GM12878 (cell line): ENCODE measurements at regions not wholly inside any gene's neighbourhood (a gene's known extent, or its start where the extent isn't known, plus 50 kb on each side); places are given as distances from the start of the nearest gene placed in this dataset.

Experiments
- ATAC-seq: fragments of 200-7000 bp; cut with Tn5 transposase; 3 replicates; pipeline ENCODE4 v1.9.1; 2020; ENCODE audit warnings: mild to moderate bottlenecking, moderate library complexity
- BruUV-seq: library from RNA; stranded (reverse); fragments of 400-500 nt; replicated peaks from 2 replicates; lab custom pipeline; 2021; lab: Mats Ljungman, UMichigan
- CTCF ChIA-PET: fragments of 300-600 bp; sonication (Branson Sonifier 250); formaldehyde crosslinking; extraction: SDS; loops from one replicate; lab custom pipeline; 2021; ENCODE audit warnings: inconsistent platforms; lab: Yijun Ruan, JAX
- POLR2A ChIA-PET: fragments of 350-600 bp; formaldehyde crosslinking; extraction: SDS; loops from one replicate; lab custom pipeline; 2021; ENCODE audit warnings: inconsistent platforms; lab: Charles Lee
- RAD21 ChIA-PET: fragments of 300-600 bp; sonication (Branson Sonifier 250); formaldehyde crosslinking; loops from one replicate; lab custom pipeline; 2023; ENCODE audit warnings: antibody characterized with exemption; ENCODE audit not compliant: unreplicated experiment; lab: Charles Lee
- SMC1A ChIA-PET: fragments of 300-600 bp; sonication (Branson Sonifier 250); formaldehyde crosslinking; loops from one replicate; lab custom pipeline; 2023; ENCODE audit not compliant: unreplicated experiment, uncharacterized antibody; lab: Charles Lee
- DNase-seq: peaks from one replicate; pipeline ENCODE4 v3.0.0-alpha.2; 2011; ENCODE audit warnings: low read depth, low spot score
- FAIRE-seq: peaks from 3 replicates; lab custom pipeline; 2011; peaks lifted over from hg19 to GRCh38; lab: Jason Lieb, UNC
- H2AFZ ChIP-seq: 2 replicates; pipeline ENCODE4 v1.6.0; 2011; ENCODE audit warnings: low read depth, low read length, control low read depth; ENCODE audit not compliant: control insufficient read depth
- H3K27ac ChIP-seq: 2 replicates; pipeline ENCODE4 v1.5.1; 2011; ENCODE audit warnings: control low read depth; ENCODE audit not compliant: control insufficient read depth, insufficient read depth
- H3K27me3 ChIP-seq, 2 experiments: replicated peaks in 1 of 2; 2 replicates each; pipeline versions ENCODE4 v1.6.0 to v1.6.1; 2011; ENCODE audit warnings: low read length in 1 of 2; ENCODE audit not compliant: control insufficient read depth in 2 of 2, insufficient read depth in 2 of 2
- H3K36me3 ChIP-seq, 2 experiments: 2 replicates each; pipeline ENCODE4 v1.5.1; 2011; ENCODE audit warnings: low read length in 1 of 2; ENCODE audit not compliant: control insufficient read depth in 2 of 2, insufficient read depth in 2 of 2
- H3K4me1 ChIP-seq: 2 replicates; pipeline ENCODE4 v1.6.1; 2011; ENCODE audit warnings: mild to moderate bottlenecking, low read length, moderate library complexity, mixed read lengths; ENCODE audit not compliant: control insufficient read depth, insufficient read depth
- H3K4me2 ChIP-seq: 2 replicates; pipeline ENCODE4 v1.6.0; 2011; ENCODE audit warnings: control low read depth; ENCODE audit not compliant: control insufficient read depth, insufficient read depth
- H3K4me3 ChIP-seq: fragments of 200-600 bp; sonication (generic); 2 replicates; pipeline ENCODE4 v1.5.1; 2016
- H3K79me2 ChIP-seq: 2 replicates; pipeline ENCODE4 v1.6.0; 2011; ENCODE audit warnings: low read length; ENCODE audit not compliant: control insufficient read depth, insufficient read depth
- H3K9ac ChIP-seq: 2 replicates; pipeline ENCODE4 v1.8.0; 2011; ENCODE audit warnings: low read length, control low read depth, mixed read lengths; ENCODE audit not compliant: control insufficient read depth, insufficient read depth
- H3K9me3 ChIP-seq: replicated peaks from 3 replicates; pipeline ENCODE4 v1.5.1; 2011; ENCODE audit warnings: mild to moderate bottlenecking, low read length; ENCODE audit not compliant: control insufficient read depth, insufficient read depth
- H4K20me1 ChIP-seq: 2 replicates; pipeline ENCODE4 v1.6.0; 2011; ENCODE audit not compliant: control insufficient read depth, insufficient read depth
- ATF7 ChIP-seq: fragments of 450-650 bp; IDR thresholded peaks from 2 replicates; pipeline ENCODE4 v1.6.1; 2016; ENCODE audit warnings: low read depth, mild to moderate bottlenecking
- BMI1 ChIP-seq: fragments of 450-650 bp; IDR thresholded peaks from 2 replicates; pipeline ENCODE4 v1.6.1; 2016; ENCODE audit warnings: mild to moderate bottlenecking, moderate library complexity, borderline replicate concordance
- CEBPB ChIP-seq, 2 experiments: fragments of 150-350 bp in 1 of 2; IDR thresholded peaks; 2 replicates each; pipeline ENCODE4 v1.6.1; 2012 to 2014; ENCODE audit warnings: low read depth in 2 of 2, low read length in 2 of 2, borderline replicate concordance in 1 of 2, inconsistent platforms in 1 of 2
- EZH2 ChIP-seq: IDR thresholded peaks from 2 replicates; pipeline ENCODE4 v1.6.1; 2012; ENCODE audit warnings: low read depth, mild to moderate bottlenecking, control low read depth, inconsistent platforms, low read length, borderline replicate concordance; ENCODE audit not compliant: control insufficient read depth
- FOS ChIP-seq: IDR thresholded peaks from 3 replicates; pipeline ENCODE4 v1.6.1; 2011; ENCODE audit warnings: borderline replicate concordance; ENCODE audit not compliant: insufficient read length; ENCODE audit errors: extremely low read depth
- GATAD2B ChIP-seq: fragments of 450-650 bp; conservative IDR thresholded peaks from 2 replicates; pipeline ENCODE4 v1.6.1; 2017; ENCODE audit warnings: low read depth, mild to moderate bottlenecking, moderate library complexity
- KLF5 ChIP-seq: fragments of 450-650 bp; IDR thresholded peaks from 2 replicates; pipeline ENCODE4 v1.6.1; 2014; ENCODE audit warnings: mild to moderate bottlenecking; ENCODE audit not compliant: partially characterized antibody
- MTA2 ChIP-seq: fragments of 450-650 bp; IDR thresholded peaks from 2 replicates; pipeline ENCODE4 v1.6.1; 2016; ENCODE audit warnings: low read depth, mild to moderate bottlenecking, moderate library complexity
- POLR2AphosphoS2 ChIP-seq: IDR thresholded peaks from 2 replicates; pipeline ENCODE4 v1.6.1; 2011; ENCODE audit warnings: low read depth, mild to moderate bottlenecking, low read length, improper control_type of control experiment, moderate library complexity
- RBBP5 ChIP-seq: fragments of 200-600 bp; sonication (generic); conservative IDR thresholded peaks from 2 replicates; pipeline ENCODE4 v1.6.1; 2016
- YY1 ChIP-seq: IDR thresholded peaks from 2 replicates; pipeline ENCODE4 v1.6.1; 2011; ENCODE audit warnings: low read depth, mild to moderate bottlenecking, low read length
- WGBS: methylation state at CpG from one replicate; pipeline ENCODE4 v1.1.6; 2016; ENCODE audit warnings: low lambda C conversion rate; ENCODE audit not compliant: insufficient replicate concordance, insufficient coverage; ENCODE audit errors: missing lambda C conversion rate; 5-methylcytosine and 5-hydroxymethylcytosine counted together
- in situ Hi-C: fragments of 300-500 bp; cut with MboI; formaldehyde crosslinking; loops from 9 replicates; pipeline ENCODE4 v1.14.3; 2018; ENCODE audit warnings: mixed read lengths
- intact Hi-C: fragments of 100-400 bp; cut with micrococcal nuclease; formaldehyde crosslinking; loops from one replicate; pipeline ENCODE4 v1.14.2; 2022; ENCODE audit not compliant: unreplicated experiment
- TF ChIP-seq, protein P1 (sequence below): fragments of 450-650 bp; IDR thresholded peaks from 2 replicates; pipeline ENCODE4 v1.6.1; 2018; ENCODE audit warnings: borderline replicate concordance, mild to moderate bottlenecking; ENCODE audit not compliant: partially characterized antibody
- TF ChIP-seq, protein P2 (sequence below): IDR thresholded peaks from 2 replicates; pipeline ENCODE4 v1.6.1; 2012; ENCODE audit warnings: low read depth, low read length, improper control_type of control experiment
- TF ChIP-seq, protein P3 (sequence below): fragments of 450-650 bp; formaldehyde crosslinking; IDR thresholded peaks from 2 replicates; pipeline ENCODE4 v1.5.0; 2022; ENCODE audit warnings: mild to moderate bottlenecking, missing genetic modification characterization
- TF ChIP-seq, protein P4 (sequence below): fragments of 450-650 bp; IDR thresholded peaks from 2 replicates; pipeline ENCODE4 v1.6.1; 2016; ENCODE audit warnings: mild to moderate bottlenecking

DNA sequence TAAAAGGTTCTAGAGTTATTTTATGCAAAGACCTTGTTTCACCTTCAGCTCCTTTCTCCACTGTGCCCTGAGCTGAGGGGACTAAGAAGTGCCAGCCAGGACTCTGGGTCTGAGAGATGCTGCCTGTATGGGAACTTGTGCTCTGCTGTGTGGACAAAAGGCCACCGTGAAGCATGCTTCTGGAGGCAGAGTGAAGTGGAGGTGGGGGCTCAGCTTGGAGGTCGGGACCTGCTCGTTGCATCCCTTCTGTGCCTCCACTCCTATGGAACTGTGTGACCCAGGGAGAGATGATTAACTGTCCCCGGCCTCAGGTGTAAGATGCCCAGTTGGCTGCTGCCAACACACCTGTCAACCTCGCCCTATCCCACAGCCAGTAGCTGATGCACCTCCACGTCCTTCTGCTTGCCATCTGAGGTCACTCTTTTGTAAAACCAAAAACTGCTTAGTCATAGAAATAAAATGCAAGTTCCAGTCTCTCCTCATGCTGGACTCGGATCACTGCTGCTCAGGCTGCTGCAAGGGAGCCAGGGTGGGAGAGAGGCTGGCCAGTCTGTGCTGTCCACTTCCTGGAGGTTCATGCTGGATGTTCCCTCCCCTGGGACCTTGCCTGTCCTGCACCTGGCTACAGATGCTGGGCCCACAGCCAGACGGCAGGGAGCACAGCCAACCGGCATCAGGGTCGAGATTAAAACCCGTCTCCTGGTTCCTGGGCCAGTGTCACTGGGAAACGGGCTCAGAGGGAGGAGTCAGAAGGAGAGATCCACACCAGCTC lies 113.2 kb downstream of the ACKR3 start:
- BruUV-seq, result no TSS peak
- CTCF ChIA-PET, result no interaction called here
- intact Hi-C loops, result no loop called here
- TF ChIP-seq FOS, result no peak
- TF ChIP-seq, protein P1, sequence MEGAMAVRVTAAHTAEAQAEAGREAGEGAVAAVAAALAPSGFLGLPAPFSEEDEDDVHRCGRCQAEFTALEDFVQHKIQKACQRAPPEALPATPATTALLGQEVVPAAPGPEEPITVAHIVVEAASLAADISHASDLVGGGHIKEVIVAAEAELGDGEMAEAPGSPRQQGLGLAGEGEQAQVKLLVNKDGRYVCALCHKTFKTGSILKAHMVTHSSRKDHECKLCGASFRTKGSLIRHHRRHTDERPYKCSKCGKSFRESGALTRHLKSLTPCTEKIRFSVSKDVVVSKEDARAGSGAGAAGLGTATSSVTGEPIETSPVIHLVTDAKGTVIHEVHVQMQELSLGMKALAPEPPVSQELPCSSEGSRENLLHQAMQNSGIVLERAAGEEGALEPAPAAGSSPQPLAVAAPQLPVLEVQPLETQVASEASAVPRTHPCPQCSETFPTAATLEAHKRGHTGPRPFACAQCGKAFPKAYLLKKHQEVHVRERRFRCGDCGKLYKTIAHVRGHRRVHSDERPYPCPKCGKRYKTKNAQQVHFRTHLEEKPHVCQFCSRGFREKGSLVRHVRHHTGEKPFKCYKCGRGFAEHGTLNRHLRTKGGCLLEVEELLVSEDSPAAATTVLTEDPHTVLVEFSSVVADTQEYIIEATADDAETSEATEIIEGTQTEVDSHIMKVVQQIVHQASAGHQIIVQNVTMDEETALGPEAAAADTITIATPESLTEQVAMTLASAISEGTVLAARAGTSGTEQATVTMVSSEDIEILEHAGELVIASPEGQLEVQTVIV, result no peak
- TF ChIP-seq, protein P2, sequence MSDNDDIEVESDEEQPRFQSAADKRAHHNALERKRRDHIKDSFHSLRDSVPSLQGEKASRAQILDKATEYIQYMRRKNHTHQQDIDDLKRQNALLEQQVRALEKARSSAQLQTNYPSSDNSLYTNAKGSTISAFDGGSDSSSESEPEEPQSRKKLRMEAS, result no peak
- no peak for TF ChIP-seq ATF7
- TF ChIP-seq BMI1, result no peak
- no peak for TF ChIP-seq CEBPB (IDR thresholded peaks at IDR 0.05; ENCODE audit: borderline replicate concordance in 1 of 2, low read depth in 2 of 2, low read length in 2 of 2)
- TF ChIP-seq KLF5, result no peak
- TF ChIP-seq, protein P3, sequence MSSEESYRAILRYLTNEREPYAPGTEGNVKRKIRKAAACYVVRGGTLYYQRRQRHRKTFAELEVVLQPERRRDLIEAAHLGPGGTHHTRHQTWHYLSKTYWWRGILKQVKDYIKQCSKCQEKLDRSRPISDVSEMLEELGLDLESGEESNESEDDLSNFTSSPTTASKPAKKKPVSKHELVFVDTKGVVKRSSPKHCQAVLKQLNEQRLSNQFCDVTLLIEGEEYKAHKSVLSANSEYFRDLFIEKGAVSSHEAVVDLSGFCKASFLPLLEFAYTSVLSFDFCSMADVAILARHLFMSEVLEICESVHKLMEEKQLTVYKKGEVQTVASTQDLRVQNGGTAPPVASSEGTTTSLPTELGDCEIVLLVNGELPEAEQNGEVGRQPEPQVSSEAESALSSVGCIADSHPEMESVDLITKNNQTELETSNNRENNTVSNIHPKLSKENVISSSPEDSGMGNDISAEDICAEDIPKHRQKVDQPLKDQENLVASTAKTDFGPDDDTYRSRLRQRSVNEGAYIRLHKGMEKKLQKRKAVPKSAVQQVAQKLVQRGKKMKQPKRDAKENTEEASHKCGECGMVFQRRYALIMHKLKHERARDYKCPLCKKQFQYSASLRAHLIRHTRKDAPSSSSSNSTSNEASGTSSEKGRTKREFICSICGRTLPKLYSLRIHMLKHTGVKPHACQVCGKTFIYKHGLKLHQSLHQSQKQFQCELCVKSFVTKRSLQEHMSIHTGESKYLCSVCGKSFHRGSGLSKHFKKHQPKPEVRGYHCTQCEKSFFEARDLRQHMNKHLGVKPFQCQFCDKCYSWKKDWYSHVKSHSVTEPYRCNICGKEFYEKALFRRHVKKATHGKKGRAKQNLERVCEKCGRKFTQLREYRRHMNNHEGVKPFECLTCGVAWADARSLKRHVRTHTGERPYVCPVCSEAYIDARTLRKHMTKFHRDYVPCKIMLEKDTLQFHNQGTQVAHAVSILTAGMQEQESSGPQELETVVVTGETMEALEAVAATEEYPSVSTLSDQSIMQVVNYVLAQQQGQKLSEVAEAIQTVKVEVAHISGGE (CRISPR knock-in tag), result no peak
- TF ChIP-seq EZH2, result no peak
- TF ChIP-seq YY1, result no peak
- no peak for TF ChIP-seq MTA2
- TF ChIP-seq, protein P4, sequence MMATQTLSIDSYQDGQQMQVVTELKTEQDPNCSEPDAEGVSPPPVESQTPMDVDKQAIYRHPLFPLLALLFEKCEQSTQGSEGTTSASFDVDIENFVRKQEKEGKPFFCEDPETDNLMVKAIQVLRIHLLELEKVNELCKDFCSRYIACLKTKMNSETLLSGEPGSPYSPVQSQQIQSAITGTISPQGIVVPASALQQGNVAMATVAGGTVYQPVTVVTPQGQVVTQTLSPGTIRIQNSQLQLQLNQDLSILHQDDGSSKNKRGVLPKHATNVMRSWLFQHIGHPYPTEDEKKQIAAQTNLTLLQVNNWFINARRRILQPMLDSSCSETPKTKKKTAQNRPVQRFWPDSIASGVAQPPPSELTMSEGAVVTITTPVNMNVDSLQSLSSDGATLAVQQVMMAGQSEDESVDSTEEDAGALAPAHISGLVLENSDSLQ, result no peak
- TF ChIP-seq GATAD2B, result no peak
- TF ChIP-seq RBBP5, result no peak
- no peak for TF ChIP-seq POLR2AphosphoS2

More for the DNA sequence above, 113.2 kb downstream of the ACKR3 start:
- no peaks in the 10 kb centered on the region for H3K9me3 ChIP-seq
- RAD21 ChIA-PET, result no interaction called here
- peaks cover 1 to 4% of the 10 kb centered on the region in 2 experiments; a peak in 2 of 4 replicates for H3K27me3 ChIP-seq
- H3K27ac ChIP-seq, result no peak overlapping the region
- no peaks in the 10 kb centered on the region for H4K20me1 ChIP-seq
- no peak overlapping the region for H2AFZ ChIP-seq
- no peaks in the 10 kb centered on the region for H3K36me3 ChIP-seq
- ATAC-seq (no peak), DNase-seq (no peak), FAIRE-seq (no peak)
- H3K9ac ChIP-seq, result no peak overlapping the region
- in situ Hi-C loops, result no loop called here
- H3K4me1 ChIP-seq, result no peaks in the 10 kb centered on the region
- no peak overlapping the region for H3K4me2 ChIP-seq
- no peaks in the 10 kb centered on the region for H3K79me2 ChIP-seq
- SMC1A ChIA-PET, result interaction anchor here (0.7 kb wide), 1 partner anchor 106 kb away, joined by 3 read pairs; no protein-coding TSS in a partner anchor
- POLR2A ChIA-PET, result interaction anchor here (0.7 kb wide), 1 partner anchor 292 kb away, joined by 3 read pairs; no protein-coding TSS in a partner anchor
- WGBS, result 17% methylated on average over 12 of the region's 12 CpGs
- no peak overlapping the region for H3K4me3 ChIP-seq
